ENCODE measurements at regions not wholly inside any gene's neighbourhood (a gene's known extent, or its start where the extent isn't known, plus 50 kb on each side); places are given as distances from the start of the nearest gene placed in this dataset.

GRCh38 chr9:8133606-8134005 is 334.0 kb upstream of the DMAC1 start (continued):
- TF ChIP-seq CHD7 (IDR thresholded peaks at IDR 0.05; ENCODE audit: insufficient replicate concordance, low read length) (no peak), BACH1 (IDR thresholded peaks at IDR 0.05; ENCODE audit: low read length) (no peak)
